ENCODE measurements at regions not wholly inside any gene's neighbourhood (a gene's known extent, or its start where the extent isn't known, plus 50 kb on each side); places are given as distances from the start of the nearest gene placed in this dataset.

GRCh38 chr5:162487528-162488525, 420.3 kb downstream of the GABRG2 start:
- peak; percentile 0 to 80 for DNase-seq (ENCODE audit: low read depth in 2 of 2)
- H3K4me3 ChIP-seq (replicated peaks in 1 of 2; ENCODE audit: low read depth in 2 of 2, low read length in 2 of 2): no peak overlapping the region
- TF ChIP-seq, protein P1, sequence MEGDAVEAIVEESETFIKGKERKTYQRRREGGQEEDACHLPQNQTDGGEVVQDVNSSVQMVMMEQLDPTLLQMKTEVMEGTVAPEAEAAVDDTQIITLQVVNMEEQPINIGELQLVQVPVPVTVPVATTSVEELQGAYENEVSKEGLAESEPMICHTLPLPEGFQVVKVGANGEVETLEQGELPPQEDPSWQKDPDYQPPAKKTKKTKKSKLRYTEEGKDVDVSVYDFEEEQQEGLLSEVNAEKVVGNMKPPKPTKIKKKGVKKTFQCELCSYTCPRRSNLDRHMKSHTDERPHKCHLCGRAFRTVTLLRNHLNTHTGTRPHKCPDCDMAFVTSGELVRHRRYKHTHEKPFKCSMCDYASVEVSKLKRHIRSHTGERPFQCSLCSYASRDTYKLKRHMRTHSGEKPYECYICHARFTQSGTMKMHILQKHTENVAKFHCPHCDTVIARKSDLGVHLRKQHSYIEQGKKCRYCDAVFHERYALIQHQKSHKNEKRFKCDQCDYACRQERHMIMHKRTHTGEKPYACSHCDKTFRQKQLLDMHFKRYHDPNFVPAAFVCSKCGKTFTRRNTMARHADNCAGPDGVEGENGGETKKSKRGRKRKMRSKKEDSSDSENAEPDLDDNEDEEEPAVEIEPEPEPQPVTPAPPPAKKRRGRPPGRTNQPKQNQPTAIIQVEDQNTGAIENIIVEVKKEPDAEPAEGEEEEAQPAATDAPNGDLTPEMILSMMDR (IDR thresholded peaks at IDR 0.05; ENCODE audit: low read depth, low read length): no peak

GRCh38 chr5:162496100-162496808, 428.7 kb downstream of the GABRG2 start:
- TF ChIP-seq, protein P1 (IDR thresholded peaks at IDR 0.05; ENCODE audit: low read depth, low read length): no peak
- H3K4me3 ChIP-seq (replicated peaks in 1 of 2; ENCODE audit: low read depth in 2 of 2, low read length in 2 of 2): no peak overlapping the region
- DNase-seq (ENCODE audit: low read depth in 2 of 2): peak in 1 of 2 donors; percentile 14

GRCh38 chr5:162497455-162497854, 429.9 kb downstream of the GABRG2 start:
- TF ChIP-seq, protein P1 (IDR thresholded peaks at IDR 0.05; ENCODE audit: low read depth, low read length): no peak
- no peak for DNase-seq (ENCODE audit: low read depth in 2 of 2)
- no peak overlapping the region for H3K4me3 ChIP-seq (replicated peaks in 1 of 2; ENCODE audit: low read depth in 2 of 2, low read length in 2 of 2)

- H3K4me3 ChIP-seq (replicated peaks in 1 of 2; ENCODE audit: low read depth in 2 of 2, low read length in 2 of 2): no peak overlapping the region
- TF ChIP-seq, protein P1 (IDR thresholded peaks at IDR 0.05; ENCODE audit: low read depth, low read length): no peak
- no peak for DNase-seq (ENCODE audit: low read depth in 2 of 2)
Measured at GRCh38 chr5:162502780-162503179, 435.2 kb downstream of the GABRG2 start.

GRCh38 chr5:162503796-162504195, 436.2 kb downstream of the GABRG2 start:
- TF ChIP-seq, protein P1 (IDR thresholded peaks at IDR 0.05; ENCODE audit: low read depth, low read length): no peak
- H3K4me3 ChIP-seq (replicated peaks in 1 of 2; ENCODE audit: low read depth in 2 of 2, low read length in 2 of 2): no peak overlapping the region
- DNase-seq (ENCODE audit: low read depth in 2 of 2): no peak

DNA sequence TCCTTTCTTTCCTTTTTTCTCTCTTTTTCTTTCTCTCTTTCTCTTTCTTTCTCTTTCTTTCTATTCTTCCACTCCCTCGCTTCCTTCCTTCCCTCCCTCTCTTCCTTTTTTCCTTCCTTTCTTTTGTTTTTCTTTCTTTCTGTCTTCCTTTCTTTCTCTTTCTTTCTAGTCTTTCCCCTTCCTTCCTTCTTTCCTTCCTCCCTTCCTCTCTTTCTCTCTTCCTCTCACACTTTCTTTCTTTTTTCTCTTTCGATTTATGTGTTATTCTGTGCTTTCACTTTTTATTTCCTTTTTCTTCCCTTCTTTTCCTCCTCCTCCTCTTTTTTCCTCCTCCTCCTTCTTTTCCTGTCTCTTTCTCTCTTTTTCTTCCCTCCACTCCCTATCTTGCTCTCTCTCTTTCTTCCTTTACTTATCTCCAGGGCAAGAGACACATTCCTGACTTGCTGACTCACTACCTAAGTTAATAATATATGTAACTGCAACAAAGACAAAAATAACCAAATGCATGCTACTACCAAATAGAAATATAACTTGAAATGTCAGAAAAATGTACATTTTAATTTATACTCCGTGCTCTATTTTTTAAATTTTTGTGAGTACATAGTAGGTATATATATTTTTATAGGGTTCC, 445.5 kb downstream of the GABRG2 start:
- DNase-seq (ENCODE audit: low read depth in 2 of 2): peak in 1 of 2 donors; percentile 31
- TF ChIP-seq, protein P1 (IDR thresholded peaks at IDR 0.05; ENCODE audit: low read depth, low read length): no peak
- no peak overlapping the region for H3K4me3 ChIP-seq (replicated peaks in 1 of 2; ENCODE audit: low read depth in 2 of 2, low read length in 2 of 2)

Measured in cardiac fibroblast (primary cell).